Stimulated activated CD4-positive, alpha-beta T cell treated with anti-CD3 and anti-CD28 coated beads, Interleukin-2, amount 100 ng/mL, for 48 hours (primary cell): ENCODE measurements at regions not wholly inside any gene's neighbourhood (a gene's known extent, or its start where the extent isn't known, plus 50 kb on each side); places are given as distances from the start of the nearest gene placed in this dataset.
"Not testable (repeated sequence)": the region's sequence is repeated elsewhere in the genome, so short reads cannot be mapped to it uniquely, and the experiment has no call there.

Source experiments
- DNase-seq, 2 donors: peaks; one replicate each; pipeline ENCODE4 v3.0.0-alpha.2; 2020

DNA sequence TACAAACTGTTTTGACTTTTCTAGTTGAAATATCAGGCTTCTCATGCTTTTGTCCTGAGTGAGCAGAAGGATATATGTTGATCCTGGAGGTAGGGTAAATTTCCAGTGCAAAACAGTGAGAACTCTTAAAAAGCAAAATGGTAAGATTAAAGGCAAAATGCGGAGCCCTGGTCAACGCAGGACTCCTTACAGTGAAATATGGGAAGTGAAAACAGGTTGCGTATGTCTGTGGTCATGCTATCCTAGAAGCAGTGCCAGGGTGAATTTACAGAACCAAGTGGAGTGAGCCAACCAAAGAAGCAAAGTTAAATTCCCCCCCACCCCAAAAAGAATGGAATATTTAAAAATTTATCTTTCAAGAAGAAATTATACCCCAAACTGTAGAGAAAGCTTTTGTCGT is 256.4 kb downstream of the NR2F2 start:
- DNase-seq: no peak

DNA sequence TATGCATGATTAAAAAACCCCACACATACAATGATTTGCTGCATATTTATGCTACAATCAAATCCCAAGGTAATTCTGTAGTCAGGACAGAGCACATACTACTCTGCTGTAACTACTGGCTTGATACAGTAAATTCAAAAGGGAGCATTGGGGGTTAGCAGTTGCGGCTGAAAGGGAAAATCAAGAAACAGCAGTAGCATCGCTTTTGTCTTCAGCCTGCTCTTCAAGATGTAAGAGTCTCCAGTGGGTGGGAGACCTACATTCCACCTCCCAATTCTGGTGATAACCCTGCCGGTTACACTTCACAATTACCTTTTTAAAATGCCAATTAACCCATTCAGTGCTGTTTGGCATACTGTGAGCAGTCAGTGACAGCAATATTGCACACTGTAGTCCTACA is 259.4 kb downstream of the NR2F2 start:
- DNase-seq: no peak

DNA sequence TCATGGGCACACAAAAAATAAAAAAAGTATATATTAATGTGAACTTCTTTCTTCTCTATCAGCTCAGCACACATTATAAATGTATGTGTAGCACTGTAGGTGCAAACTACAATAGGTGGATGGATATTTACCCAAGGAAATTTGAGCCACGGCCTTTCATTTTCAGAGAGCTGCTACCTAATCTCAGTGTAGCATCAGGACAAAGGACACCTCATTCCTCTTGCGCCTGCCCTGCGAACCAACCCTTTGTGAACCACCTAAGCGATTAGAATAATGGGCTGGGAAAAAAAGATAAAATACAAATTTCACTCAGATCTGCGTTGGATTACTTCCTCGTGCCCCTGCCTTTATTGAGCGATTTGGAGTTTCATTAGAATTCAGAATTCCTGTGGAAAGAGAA is 263.2 kb downstream of the NR2F2 start:
- no peak for DNase-seq

DNA sequence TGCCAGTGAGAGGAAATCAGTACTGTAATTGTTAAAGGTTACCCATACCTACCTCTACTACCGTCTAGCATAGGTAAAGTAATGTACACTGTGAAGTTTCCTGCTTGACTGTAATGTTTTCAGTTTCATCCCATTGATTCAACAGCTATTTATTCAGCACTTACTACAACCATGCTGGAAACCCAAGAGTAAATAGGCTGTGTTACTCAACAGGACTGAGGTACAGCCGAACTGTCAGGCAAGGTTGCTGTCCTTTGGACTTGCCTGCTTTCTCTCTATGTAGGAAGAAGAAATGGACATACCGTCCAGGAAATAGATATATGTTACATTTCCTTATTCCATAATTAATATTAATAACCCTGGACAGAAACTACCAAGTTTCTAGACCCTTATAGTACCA is 265.5 kb downstream of the NR2F2 start:
- DNase-seq: no peak

DNA sequence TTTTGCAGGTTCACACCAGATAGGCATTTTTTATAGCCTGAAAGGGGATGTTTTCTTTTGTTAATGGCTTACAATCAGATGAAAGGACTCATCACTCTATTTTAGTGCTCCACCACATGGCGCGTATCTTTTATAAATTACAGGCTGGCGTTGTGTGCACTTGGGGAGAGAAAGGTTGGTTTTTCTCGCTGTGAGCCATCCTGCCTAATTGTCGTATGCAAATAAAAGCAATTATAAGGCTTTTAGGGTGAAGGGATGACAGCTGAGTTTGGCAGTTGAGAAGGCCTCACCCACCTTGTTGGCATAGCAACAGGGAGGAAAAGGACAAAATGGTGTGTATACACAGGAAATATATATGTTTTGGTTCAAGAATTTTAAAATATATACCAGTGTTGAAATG is 268.0 kb downstream of the NR2F2 start:
- DNase-seq: no peak

DNA sequence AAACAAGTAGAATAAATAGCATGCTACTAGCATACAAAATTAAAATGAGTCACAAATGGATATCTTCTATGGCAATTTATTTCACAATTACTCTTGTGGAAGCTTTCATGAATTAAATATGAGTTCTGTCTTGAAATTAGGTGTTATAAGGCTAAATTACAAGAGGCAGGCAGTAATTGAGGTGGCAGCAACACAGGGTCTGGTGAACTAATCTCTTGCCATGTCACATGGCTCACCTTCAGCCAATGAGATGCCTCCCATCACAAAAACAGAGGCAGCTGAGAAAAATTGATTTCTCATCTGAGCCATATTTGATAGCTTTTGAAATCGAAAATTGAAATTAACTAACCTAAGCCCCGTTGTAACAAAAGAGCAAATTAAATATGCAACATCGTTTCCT is 268.8 kb downstream of the NR2F2 start:
- no peak for DNase-seq

DNA sequence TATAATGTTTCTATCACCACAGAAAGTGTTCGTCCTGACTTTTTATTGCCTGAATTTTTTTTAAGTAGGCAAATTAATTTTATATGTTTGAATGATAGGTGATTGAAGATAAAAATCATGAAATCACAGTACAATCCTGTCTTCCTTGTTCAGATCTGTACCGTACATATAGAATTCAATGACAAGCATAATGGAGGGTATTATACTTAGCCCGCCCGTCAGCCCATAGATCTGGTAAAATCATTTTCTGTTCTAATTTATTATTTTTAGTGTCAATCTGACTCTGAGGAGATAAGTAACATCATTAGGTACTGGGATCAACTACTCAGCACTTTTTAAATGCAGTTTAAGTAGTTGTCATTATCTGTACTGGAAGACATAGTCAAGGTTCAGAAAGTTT is 269.9 kb downstream of the NR2F2 start:
- DNase-seq: no peak

- DNase-seq: no peak
Observed at GRCh38 chr15:96606617-96607016, 276.1 kb downstream of the NR2F2 start.

DNA sequence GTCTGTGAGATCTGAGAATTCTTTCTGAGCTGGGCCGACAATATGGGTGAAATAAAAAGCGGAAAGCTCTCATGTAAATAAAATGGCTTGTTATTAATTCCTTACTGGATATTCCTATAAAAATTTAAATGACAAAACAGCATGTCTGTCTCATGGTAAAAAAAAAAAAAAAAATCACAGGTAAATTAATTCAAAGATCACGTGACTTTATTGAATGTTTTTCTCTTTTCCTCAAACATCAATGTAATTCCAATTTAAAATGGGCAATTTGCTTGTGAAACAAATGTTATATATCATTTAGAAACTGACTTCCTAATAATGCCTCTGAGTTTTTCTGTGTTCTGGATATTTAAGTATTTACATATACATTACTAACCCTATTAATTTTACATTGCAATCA is 280.3 kb downstream of the NR2F2 start:
- DNase-seq: no peak

GRCh38 chr15:96612917-96613316 is 282.4 kb downstream of the NR2F2 start:
- DNase-seq: no peak

GRCh38 chr15:96619174-96619573 is 288.7 kb downstream of the NR2F2 start:
- DNase-seq: no peak

GRCh38 chr15:96622714-96623113 is 292.2 kb downstream of the NR2F2 start:
- DNase-seq: no peak

GRCh38 chr15:96625256-96625655 is 294.8 kb downstream of the NR2F2 start:
- DNase-seq: no peak

DNA sequence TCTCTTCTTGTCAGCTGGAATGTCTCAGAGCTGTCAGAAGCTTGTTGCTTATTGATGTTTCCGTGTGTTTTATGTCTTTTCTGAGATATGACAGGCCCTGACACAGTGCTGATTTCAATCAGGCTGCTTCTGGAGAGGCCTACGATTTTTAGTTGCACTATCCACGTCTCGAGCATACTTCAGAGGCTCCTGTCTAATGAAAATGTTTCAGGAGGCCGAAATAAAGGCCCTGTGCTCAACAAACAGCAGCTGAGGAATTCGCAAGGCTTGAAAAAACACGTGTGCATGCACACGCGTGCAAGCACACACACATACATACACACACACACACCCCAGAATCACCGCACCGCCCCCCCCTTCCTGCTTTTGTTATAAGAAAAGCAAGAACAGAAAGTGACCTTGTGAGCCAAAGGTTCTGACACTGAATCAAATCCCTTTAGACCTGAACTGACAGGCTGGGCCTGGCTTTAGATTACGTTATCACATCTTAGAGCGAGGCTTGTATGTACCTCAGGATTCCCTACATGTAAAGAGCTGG is 296.6 kb downstream of the NR2F2 start:
- DNase-seq: no peak

GRCh38 chr15:96629511-96629910 is 299.0 kb downstream of the NR2F2 start:
- no peak for DNase-seq

DNA sequence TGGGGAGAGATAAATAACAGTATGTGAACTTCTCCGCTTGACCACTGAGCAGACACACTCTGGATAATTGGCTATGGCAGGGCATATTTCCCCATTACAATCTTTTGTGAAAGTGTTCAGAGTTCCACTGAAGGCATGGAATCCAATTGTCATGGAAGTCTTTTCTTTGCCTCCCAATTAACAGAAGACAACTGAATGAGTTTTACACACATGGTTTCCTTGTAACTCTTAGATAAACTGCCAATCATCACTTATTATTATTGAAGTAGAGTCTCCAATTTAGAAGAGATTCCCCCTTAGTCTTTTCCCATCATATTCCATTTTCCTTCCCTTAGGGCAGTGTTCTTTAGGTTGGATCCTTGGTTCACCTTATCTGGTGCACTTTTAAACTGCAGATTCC is 308.3 kb downstream of the NR2F2 start:
- DNase-seq: no peak

- no peak for DNase-seq
Observed at GRCh38 chr15:96645796-96646195, 315.3 kb downstream of the NR2F2 start.

DNA sequence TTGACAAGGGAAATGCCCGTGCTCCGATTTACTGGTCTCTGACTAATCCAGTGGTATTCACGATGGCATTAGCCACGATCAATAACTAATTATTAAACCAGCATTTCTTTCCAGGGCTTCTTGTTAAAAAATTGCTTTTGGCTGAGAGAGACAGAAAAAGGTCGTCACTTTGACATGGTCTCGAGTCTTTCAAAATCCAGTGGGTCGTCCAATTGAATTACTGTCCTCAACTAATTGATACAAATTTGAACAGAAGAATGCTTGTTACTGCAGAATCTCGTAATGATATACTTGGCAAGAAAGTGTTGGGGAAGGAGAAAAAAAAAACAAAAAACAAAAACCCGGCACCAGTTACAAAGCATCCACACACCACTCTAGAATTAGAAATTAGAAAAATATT is 318.4 kb downstream of the NR2F2 start:
- DNase-seq: no peak

GRCh38 chr15:96657096-96657495 is 326.6 kb downstream of the NR2F2 start:
- no peak for DNase-seq

- not testable (repeated sequence) for DNase-seq
Observed at GRCh38 chr15:96666979-96667378, 336.5 kb downstream of the NR2F2 start.

- no peak for DNase-seq
Observed at GRCh38 chr15:96670389-96670788, 339.9 kb downstream of the NR2F2 start.

GRCh38 chr15:96672629-96673028 is 342.1 kb downstream of the NR2F2 start:
- DNase-seq: no peak

DNA sequence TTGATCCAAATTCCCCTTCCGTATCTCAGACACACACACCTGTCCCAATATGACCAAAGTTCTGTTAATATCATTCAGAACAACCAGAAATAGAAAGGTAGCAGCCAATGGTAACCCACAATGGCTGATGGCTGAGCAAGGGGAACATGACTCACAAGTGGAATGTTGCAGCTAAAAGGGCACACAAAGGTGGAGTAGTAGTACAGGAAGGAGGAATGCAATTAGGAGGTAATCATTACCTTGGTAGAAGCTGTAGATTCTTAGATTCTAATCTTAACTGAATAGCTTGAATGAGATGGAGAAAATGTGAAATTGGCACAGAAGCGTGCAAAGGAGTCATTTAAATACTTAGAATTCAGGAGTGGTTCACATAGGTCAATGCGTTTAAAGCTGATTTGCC is 347.9 kb downstream of the NR2F2 start:
- DNase-seq: no peak

- no peak for DNase-seq
Observed at GRCh38 chr15:96687388-96688107, 357.0 kb downstream of the NR2F2 start.

DNA sequence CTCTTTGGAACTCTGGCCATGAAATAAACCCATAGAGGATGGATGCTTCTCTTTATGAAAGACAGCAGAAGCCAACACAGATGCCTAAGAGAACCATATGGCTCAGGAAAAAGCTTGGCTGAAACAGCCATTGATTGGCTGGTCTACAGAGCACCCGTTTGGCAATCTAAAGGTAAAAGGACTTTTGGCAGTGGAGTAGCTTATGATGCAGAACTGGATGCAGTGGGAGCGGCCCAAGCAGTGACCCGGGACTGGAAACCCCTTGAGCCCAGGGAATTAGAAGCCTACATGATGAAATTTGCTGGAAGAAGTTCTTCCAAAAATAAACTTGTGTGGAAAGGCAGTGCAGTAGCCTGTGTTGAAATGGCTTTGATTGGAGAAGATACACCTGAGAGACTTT is 360.2 kb downstream of the NR2F2 start:
- no peak for DNase-seq
